HG03460 (cell line): ENCODE measurements at regions not wholly inside any gene's neighbourhood (a gene's known extent, or its start where the extent isn't known, plus 50 kb on each side); places are given as distances from the start of the nearest gene placed in this dataset.
A peak's percentile ranks its signal among the peaks of the same experiment; 100 is the strongest.

Experiments
- ATAC-seq: cut with Tn5 transposase; IDR thresholded peaks from one replicate; pipeline ENCODE4 v1.9.1; 2021; ENCODE audit not compliant: unreplicated experiment

DNA sequence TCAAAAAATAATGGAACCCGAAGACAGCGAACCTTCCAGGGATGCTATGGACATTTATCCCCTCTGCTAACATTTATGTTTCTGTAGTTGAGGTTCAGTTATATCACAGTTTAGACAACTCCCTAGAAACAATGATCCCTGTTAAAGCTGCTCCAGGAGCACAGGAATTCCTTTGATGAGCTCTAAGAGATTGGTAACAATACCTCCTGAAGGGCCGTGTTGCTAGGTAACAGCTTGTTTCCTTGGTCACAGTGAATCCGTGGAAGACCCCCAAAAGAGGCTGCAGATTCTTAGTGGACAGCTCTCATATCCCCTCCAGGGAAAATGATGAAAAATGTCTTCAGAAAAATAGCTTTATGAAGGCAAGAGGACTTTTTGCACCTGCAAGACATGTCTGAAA is 160.2 kb downstream of the SERPINI1 start:
- ATAC-seq = no peak

DNA sequence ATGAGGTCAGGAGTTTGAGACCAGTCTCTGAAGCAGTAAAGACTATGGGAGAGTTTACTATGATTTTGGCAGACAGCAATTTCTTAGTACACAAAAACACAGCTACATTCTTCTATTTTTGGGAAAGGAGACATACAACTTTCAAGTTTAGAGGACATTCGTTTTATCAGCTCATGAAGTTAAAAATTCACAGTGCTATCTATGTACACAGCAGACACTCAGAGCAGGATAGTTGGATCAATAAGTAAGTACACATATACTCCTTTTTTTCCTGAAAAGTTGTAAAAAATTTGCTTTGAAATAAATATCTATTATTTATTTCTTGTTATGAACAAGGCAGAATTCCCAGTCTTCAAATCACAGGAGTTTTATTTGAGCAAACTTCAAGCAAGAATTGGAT is 159.7 kb downstream of the SERPINI1 start:
- ATAC-seq = no peak

DNA sequence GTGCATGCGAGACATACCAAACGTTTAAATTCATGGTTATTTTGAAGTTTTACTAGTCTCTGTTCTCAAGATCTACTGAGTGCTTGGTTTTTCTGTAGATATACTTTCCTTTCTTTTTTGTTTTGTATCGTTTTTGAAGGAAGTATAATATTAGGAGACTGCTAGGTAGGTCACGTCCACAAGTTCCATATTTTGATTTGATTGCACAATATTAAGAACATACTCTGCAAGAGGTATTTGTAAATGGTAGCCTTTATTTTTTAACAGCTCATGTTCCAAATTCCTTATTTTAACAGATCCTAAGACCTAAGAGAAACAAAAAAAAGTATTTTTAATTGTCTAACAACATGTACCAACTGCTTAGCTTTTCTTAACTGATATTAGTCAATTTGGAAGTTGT is 156.7 kb downstream of the SERPINI1 start:
- ATAC-seq = no peak

DNA sequence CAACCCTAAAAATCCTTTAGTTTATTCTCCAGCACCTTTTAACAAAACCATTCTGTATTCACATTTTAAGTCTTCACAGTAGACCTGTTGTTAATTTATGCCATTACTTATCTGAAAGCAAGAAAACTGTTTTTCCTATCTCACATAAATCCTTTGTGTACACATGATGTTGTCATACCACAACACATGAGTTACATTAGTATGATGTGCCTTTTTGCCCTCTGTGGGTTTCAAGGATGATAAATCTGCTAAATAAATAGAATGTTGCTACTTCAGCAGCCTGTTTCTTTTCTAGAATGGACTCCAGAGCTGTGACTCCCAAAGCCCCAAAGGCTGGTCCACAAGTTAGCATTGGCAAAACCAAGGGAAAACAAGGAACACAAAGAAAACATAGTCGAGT is 151.6 kb downstream of the SERPINI1 start:
- no peak for ATAC-seq

DNA sequence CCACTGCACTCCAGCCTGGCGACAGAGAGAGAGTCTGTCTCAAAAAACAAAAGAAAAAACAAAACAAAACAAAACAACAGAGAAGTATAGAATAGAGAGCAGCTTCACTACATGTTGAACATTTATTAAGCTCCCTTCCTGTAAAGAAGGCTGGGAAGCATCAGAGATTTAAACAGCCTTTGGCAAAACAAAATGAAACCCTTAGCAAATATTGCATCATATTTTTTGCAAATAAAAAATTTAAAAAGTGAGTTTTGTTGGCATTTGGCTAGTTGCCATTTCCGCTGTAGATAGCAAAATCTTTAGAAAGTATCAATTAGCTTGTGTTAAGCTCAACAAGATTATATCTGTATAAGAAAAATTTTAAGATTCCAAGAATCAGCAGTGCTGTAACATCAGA is 151.2 kb downstream of the SERPINI1 start:
- ATAC-seq = no peak

DNA sequence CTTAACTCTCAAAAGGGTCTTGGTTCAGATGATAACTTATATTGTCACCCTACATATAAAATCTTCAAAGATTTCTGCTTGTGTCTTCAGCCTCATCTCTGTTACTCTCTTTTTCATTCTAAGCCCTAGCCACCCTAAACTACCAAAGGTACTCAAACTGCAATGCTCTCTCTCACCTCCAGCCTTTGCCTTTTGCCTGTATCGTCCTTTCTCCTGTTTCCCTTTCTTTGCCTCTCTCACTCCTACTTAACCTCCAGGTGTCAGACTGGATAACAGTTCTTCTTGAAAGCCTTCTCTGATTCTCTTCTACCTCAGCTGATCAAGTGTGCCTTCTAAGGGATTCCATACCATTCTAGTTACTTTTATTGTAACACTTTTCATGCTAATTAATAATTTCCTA is 149.8 kb downstream of the SERPINI1 start:
- no peak for ATAC-seq

DNA sequence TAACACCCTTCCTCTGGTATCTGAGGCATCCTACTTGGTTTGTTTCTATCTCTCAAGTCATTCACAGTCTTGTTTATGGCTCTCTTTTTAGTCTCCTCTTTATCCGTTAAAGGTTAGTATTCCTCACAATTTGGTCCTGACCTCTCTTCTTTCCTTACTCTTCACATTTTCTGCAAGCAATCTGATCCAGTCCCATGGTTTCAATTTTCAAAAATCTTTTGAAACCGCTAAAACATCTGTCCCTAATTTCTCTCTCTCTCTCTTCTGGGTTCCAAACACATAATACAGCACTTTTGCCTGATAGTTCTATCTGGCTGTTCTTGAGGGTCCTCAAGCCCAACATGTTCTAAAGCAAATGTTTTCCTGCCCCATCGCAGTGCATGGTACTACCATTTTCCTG is 149.0 kb downstream of the SERPINI1 start:
- no peak for ATAC-seq

DNA sequence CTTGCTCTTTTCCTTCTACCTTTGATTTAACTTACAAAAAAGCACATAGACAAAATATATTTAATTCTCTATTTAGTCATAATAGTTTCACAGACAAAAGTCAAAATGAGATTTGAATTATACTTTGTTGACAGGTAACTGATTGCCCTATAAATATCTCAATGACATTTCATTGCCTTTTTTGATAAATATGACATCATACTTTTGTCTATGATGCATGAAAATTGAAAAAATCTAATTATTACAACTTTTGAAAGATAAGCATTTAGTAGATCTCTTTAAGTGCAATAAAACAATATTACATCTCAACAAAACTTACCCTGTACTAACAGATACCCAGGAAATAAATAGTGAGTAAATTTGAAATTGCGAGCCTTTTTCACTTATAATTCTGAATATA is 147.9 kb downstream of the SERPINI1 start:
- no peak for ATAC-seq

DNA sequence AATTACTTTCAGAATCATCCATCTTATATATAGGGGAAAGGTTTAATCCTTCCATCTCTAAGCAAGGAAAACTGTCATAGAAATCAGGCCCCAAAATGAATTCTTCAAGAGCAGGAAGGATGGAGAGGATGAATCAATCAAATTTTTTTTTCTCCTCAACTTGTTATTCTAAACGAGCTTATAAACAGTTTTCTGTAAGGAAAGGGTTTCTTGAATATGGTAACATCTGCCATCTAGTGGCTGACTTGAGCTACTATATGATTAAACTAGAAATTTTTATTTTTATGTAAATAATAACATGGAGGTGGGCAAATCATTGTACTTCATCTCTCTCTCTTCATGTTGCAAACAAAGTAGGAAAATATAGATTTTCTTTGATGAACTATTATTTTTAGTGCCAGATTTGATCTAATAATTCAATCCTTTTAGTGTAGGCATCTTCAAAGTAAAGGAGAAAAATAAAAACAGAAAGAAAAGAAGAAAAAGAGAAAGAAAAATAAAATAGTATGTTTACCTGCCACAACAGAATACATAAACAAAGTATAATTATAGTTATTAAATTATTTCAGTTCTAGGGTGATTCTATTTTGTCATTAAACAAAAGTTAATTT is 146.6 kb downstream of the SERPINI1 start:
- peak; percentile 88 for ATAC-seq

DNA sequence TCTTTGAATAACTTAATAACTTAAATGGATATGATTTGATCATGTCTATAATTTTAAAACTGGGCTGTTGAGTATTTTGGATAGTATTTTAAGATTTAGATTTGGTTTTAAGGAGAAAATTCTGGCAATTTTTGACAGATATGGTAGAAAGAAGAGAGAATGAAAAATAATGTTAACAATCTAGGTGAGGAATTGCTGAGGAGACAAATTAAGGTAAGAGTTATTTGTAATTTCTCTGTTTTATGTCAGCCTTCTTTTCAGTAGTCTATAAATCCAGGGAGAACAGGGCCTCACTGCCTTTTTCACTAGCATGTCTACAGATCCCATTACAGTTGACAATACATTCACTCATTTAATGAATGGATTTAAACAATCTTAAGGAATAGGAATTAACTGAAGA is 144.7 kb downstream of the SERPINI1 start:
- no peak for ATAC-seq

DNA sequence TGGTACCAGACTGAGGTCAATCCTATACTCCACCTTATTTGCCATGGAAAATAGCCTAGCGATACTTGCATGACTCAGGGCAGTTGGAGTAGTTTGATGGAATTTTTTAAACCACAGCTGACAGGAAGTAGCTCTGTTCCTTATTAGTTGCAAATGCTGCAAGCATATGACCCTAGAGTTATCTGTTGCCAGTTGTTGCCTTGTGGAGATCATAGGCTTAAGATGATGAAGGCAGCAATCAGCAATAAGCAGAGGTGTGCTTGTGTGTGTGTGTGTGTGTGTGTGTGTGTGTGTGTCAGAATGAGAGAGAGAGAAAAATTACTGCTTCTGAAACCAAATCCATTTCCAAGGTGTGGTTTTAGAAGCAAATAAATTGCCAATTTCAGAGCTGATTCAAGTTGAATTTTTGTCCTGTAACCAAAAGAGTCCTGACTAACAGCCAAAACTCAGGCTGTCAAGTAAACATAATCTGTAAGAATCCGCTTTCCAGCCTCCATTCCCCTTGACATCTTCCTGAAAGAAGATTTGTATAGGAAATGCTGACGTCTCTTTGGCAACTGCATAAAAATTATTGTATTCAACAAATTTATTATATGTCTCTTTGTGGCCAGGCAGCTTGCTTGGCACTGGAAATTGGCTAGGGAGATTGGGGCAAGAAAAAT is 141.2 kb downstream of the SERPINI1 start:
- no peak for ATAC-seq
